Parathyroid adenoma (tissue), 2 donors: ENCODE measurements at regions not wholly inside any gene's neighbourhood (a gene's known extent, or its start where the extent isn't known, plus 50 kb on each side); places are given as distances from the start of the nearest gene placed in this dataset.

Source experiments
- H2AFZ ChIP-seq: fragments of 300-600 bp; sonication (generic); one replicate; pipeline ENCODE4 v1.7.0; 2017; ENCODE audit warnings: antibody characterized with exemption, mild to moderate bottlenecking
- H3K27ac ChIP-seq: fragments of 300-600 bp; sonication (generic); one replicate; pipeline ENCODE4 v1.7.0; 2017
- H3K27me3 ChIP-seq: fragments of 300-600 bp; sonication (generic); one replicate; pipeline ENCODE4 v1.7.0; 2017; ENCODE audit warnings: low read length; ENCODE audit not compliant: control insufficient read depth, insufficient read depth
- H3K36me3 ChIP-seq: fragments of 300-600 bp; sonication (generic); one replicate; pipeline ENCODE4 v1.7.0; 2017; ENCODE audit warnings: low read length; ENCODE audit not compliant: control insufficient read depth, insufficient read depth
- H3K4me1 ChIP-seq: fragments of 300-600 bp; sonication (generic); one replicate; pipeline ENCODE4 v1.7.0; 2017; ENCODE audit warnings: control low read depth
- H3K4me2 ChIP-seq: fragments of 300-600 bp; sonication (generic); one replicate; pipeline ENCODE4 v1.7.0; 2017; ENCODE audit warnings: low read length
- H3K4me3 ChIP-seq: fragments of 300-600 bp; sonication (generic); one replicate; pipeline ENCODE4 v1.7.0; 2017; ENCODE audit warnings: low read depth, low read length
- H3K79me2 ChIP-seq: fragments of 300-600 bp; sonication (generic); one replicate; pipeline ENCODE4 v1.7.0; 2017; ENCODE audit warnings: control low read depth
- H3K9ac ChIP-seq: fragments of 300-600 bp; sonication (generic); one replicate; pipeline ENCODE4 v1.7.0; 2017; ENCODE audit warnings: mild to moderate bottlenecking
- H3K9me3 ChIP-seq: fragments of 300-600 bp; sonication (generic); one replicate; pipeline ENCODE4 v1.7.0; 2017; ENCODE audit warnings: low read length; ENCODE audit not compliant: control insufficient read depth
- TF ChIP-seq, protein P1 (sequence below): fragments of 300-600 bp; sonication (generic); IDR thresholded peaks from one replicate; pipeline ENCODE4 v1.7.0; 2017; ENCODE audit warnings: antibody characterized with exemption, mild to moderate bottlenecking
- donor health status: primary hyperparathyroidism.

DNA sequence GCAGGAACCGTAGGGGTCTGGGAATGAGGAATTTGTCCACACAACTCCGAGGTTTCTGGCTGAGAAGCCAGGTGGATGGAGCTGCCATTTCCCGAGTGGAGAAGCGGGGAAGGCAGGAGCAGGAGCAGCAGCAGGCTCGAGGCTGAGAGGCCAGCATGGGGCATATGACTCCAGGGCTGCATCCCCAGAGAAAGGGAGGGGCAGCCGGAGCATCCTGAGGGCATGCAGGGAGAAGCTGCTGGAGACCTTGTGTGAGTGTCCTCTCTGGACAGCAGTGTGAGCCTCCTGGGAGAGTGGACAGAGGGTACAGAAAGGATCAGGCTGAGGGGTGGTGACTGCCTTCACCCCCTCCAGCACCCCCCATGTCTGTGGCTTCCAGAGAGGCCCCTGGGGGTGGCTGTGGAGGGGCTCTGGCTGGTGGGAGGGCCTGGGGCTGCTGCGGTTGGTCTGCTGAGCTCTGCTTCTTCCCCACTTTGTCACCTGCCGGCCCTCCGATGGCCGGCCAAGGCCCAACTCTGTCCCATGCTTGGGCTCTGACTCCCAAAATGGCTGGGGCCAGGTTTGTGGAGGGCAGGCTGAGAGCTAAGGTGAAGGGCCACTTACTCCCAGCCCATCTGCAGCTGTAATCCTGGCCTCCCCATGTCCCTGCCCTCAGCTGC, 633.1 kb downstream of the MATN1 start:
- Histone ChIP-seq H3K4me2 (no peak overlapping the region), H3K36me3 (no peaks in the 10 kb centered on the region), H3K4me3 (no peak overlapping the region), H3K27me3 (no peaks in the 10 kb centered on the region), H3K27ac (no peak overlapping the region), H3K79me2 (no peaks in the 10 kb centered on the region), H3K4me1 (no peaks in the 10 kb centered on the region), H3K9me3 (no peaks in the 10 kb centered on the region), H2AFZ (no peak overlapping the region), H3K9ac (no peak overlapping the region)
- TF ChIP-seq, protein P1, sequence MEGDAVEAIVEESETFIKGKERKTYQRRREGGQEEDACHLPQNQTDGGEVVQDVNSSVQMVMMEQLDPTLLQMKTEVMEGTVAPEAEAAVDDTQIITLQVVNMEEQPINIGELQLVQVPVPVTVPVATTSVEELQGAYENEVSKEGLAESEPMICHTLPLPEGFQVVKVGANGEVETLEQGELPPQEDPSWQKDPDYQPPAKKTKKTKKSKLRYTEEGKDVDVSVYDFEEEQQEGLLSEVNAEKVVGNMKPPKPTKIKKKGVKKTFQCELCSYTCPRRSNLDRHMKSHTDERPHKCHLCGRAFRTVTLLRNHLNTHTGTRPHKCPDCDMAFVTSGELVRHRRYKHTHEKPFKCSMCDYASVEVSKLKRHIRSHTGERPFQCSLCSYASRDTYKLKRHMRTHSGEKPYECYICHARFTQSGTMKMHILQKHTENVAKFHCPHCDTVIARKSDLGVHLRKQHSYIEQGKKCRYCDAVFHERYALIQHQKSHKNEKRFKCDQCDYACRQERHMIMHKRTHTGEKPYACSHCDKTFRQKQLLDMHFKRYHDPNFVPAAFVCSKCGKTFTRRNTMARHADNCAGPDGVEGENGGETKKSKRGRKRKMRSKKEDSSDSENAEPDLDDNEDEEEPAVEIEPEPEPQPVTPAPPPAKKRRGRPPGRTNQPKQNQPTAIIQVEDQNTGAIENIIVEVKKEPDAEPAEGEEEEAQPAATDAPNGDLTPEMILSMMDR, result no peak

DNA sequence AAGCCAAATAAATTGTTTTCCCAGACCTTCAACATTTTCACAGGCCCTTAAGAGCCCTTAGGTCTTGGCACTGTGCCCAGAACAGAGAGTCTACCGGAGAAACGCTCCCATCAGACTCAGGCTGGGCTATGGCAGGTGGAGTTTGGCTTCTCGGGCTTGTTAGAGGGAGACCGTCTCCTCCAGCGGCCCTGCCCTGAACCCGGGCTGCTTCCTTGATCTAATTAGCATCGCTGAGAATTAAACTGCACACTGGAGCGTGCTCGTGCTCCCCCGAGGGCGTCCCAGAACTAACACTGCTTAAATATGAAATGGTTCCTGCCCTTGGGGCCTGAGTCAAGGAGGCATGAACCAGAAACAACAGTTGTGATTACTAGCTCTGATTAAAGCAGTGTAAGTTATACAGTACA, 634.4 kb downstream of the MATN1 start:
- Histone ChIP-seq H3K79me2 (no peaks in the 10 kb centered on the region), H3K9ac (no peak overlapping the region), H3K9me3 (no peaks in the 10 kb centered on the region), H3K36me3 (no peaks in the 10 kb centered on the region), H3K27ac (no peak overlapping the region), H3K4me2 (no peak overlapping the region), H3K4me3 (no peak overlapping the region), H2AFZ (no peak overlapping the region), H3K27me3 (no peaks in the 10 kb centered on the region), H3K4me1 (no peaks in the 10 kb centered on the region)
- TF ChIP-seq, protein P1, result no peak

DNA sequence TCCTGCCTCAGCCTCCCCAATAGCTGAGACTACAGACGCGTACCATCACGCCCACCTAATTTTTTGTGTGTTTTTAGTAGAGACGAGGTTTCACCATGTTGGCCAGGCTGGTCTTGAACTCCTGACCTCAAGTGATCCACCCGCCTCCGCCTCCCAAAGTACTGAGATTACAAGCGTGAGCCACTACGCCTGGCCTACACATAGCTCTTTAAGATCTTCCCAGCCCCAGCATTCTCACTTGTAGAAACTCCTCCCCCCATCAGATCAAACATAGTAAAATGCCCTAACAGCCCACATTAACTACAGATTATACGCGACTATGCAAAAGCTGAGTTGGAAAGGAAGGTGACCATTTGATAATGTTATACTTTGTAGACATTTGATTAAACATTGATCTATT, 634.8 kb downstream of the MATN1 start:
- H2AFZ ChIP-seq, result no peak overlapping the region
- H3K4me1 ChIP-seq, result no peaks in the 10 kb centered on the region
- H3K27me3 ChIP-seq, result no peaks in the 10 kb centered on the region
- H3K9me3 ChIP-seq, result no peaks in the 10 kb centered on the region
- H3K79me2 ChIP-seq, result no peaks in the 10 kb centered on the region
- TF ChIP-seq, protein P1, result no peak
- no peak overlapping the region for H3K27ac ChIP-seq
- H3K4me3 ChIP-seq, result no peak overlapping the region
- H3K36me3 ChIP-seq, result no peaks in the 10 kb centered on the region
- no peak overlapping the region for H3K9ac ChIP-seq
- no peak overlapping the region for H3K4me2 ChIP-seq

DNA sequence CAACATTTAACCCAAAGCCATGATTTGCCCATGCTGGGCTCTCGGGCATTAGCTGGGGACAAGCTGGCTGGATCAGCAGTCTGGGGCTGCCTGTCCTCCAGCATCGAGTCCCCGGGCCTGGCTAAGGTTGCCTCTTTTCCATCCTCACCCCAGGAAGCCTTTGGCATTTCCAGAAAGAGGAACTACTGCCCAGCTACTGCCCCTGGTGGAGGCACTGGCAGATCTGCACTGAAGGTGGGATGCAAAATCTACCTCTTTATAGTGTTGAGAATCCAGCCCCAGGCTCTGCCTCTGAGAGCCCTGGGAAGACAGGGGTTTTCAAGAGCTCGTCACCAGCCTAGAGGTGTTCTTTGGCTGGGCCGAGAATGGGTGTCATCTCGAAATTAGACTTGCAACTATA, 635.9 kb downstream of the MATN1 start:
- Histone ChIP-seq H3K9me3 (no peaks in the 10 kb centered on the region), H3K4me1 (no peaks in the 10 kb centered on the region), H3K4me3 (no peak overlapping the region), H3K27ac (no peak overlapping the region), H3K9ac (no peak overlapping the region), H3K4me2 (no peak overlapping the region), H3K79me2 (no peaks in the 10 kb centered on the region), H3K27me3 (no peaks in the 10 kb centered on the region), H2AFZ (no peak overlapping the region), H3K36me3 (no peaks in the 10 kb centered on the region)
- TF ChIP-seq, protein P1, result no peak
